ENCODE measurements at regions not wholly inside any gene's neighbourhood (a gene's known extent, or its start where the extent isn't known, plus 50 kb on each side); places are given as distances from the start of the nearest gene placed in this dataset.

DNA sequence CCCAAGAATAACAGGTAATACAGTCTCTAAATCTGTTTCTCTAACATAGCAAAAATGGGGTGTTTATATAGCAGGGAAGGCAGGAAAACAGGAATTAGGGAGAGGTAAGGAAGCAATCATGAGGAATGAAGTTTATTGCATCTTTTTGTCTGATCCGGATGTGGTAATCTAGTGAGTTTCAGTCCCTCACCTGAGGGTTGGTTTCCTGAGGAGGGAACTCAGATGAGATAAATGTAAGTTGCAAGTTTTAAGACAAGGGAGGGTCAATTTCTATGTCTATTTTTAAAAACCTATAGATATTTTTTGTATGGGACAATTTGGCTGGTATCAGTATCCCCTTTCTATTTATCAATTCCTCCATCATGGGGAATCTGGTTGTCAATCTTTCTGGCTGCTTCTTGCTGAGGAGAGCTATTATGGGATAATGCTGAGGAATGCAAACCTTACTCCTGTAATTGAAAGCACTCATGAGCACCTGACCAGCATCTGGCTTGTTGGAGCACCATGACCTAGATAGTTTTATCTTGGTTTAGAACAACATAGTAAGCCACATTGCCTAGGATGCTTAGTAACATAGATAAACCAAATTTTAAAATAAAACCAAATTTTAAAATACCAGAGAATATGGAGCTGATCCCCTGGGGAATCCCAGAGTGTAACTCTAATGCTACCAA lies 130.1 kb downstream of the ADAM29 start:
- intact Hi-C loops (cut with DNase I): no loop called here
- ATAC-seq (no peak), DNase-seq (no peak)
- H3K27ac ChIP-seq: no peak overlapping the region
- H3K36me3 ChIP-seq: no peaks in the 10 kb centered on the region
- peaks cover 0 to 7% (median 0%) of the 10 kb centered on the region in 12 donors for H3K9me3 ChIP-seq
- no peaks in the 10 kb centered on the region for H3K27me3 ChIP-seq
- H3K4me1 ChIP-seq: no peaks in the 10 kb centered on the region
- WGBS, 4 donors: 88 to 94% (median 91%) methylated on average over 1 of the region's 1 CpG
- H3K4me3 ChIP-seq: no peak overlapping the region
- TF ChIP-seq, protein P1, sequence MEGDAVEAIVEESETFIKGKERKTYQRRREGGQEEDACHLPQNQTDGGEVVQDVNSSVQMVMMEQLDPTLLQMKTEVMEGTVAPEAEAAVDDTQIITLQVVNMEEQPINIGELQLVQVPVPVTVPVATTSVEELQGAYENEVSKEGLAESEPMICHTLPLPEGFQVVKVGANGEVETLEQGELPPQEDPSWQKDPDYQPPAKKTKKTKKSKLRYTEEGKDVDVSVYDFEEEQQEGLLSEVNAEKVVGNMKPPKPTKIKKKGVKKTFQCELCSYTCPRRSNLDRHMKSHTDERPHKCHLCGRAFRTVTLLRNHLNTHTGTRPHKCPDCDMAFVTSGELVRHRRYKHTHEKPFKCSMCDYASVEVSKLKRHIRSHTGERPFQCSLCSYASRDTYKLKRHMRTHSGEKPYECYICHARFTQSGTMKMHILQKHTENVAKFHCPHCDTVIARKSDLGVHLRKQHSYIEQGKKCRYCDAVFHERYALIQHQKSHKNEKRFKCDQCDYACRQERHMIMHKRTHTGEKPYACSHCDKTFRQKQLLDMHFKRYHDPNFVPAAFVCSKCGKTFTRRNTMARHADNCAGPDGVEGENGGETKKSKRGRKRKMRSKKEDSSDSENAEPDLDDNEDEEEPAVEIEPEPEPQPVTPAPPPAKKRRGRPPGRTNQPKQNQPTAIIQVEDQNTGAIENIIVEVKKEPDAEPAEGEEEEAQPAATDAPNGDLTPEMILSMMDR (IDR thresholded peaks at IDR 0.05): no peak
- TF ChIP-seq POLR2A (IDR thresholded peaks at IDR 0.05): no peak

DNA sequence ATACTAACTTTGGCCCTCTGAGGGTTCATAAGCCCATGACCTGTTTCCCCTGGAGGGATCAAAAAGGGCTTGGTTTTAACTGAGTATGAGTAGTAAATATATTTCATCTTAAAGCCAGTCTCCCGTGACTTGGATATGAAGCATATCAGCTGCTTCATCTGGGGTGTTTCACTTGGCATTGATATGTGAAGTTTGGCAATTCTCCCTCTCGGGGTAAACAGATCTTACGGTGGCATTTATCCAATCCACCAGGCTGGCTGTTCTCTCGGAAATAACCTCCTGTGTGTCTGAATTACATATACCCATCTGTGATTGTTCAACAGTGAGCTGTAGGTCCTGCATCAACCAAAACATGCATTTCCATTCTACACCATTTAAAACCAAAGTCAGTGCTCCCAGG lies 130.7 kb downstream of the ADAM29 start:
- H3K27ac ChIP-seq: no peak overlapping the region
- DNase-seq (no peak), ATAC-seq (no peak)
- TF ChIP-seq, protein P1 (IDR thresholded peaks at IDR 0.05): no peak
- no peak for TF ChIP-seq POLR2A (IDR thresholded peaks at IDR 0.05)
- H3K4me3 ChIP-seq: no peak overlapping the region
- peaks cover 0 to 7% (median 0%) of the 10 kb centered on the region in 12 donors for H3K9me3 ChIP-seq
- H3K4me1 ChIP-seq: no peaks in the 10 kb centered on the region
- intact Hi-C loops (cut with DNase I): no loop called here
- no peaks in the 10 kb centered on the region for H3K36me3 ChIP-seq
- no peaks in the 10 kb centered on the region for H3K27me3 ChIP-seq
- 73 to 82% (median 78%) methylated on average over 4 of the region's 4 CpGs for WGBS, 4 donors

DNA sequence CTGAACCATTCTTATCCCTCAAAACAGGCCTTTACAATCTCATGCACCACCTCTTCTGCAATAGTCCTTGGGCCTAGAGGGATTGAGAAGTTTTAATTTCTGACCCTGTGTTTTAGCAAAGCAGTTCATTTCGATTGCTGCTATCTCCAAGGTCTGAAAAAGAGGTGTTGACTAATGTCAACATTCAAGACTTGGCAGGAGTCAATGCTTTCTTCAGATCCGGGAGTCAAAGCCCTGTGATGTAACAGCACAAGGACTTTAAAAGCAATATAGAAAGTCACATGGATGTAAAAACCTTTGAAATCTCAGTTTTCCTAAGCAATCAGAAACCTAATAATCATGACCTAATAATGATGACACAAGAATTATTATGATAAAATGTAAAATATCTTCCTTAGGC lies 133.8 kb downstream of the ADAM29 start:
- H3K9me3 ChIP-seq: peaks cover 0 to 18% (median 0%) of the 10 kb centered on the region in 12 donors
- DNase-seq (no peak), ATAC-seq (no peak)
- no peaks in the 10 kb centered on the region for H3K27me3 ChIP-seq
- no peaks in the 10 kb centered on the region for H3K4me1 ChIP-seq
- TF ChIP-seq, protein P1 (IDR thresholded peaks at IDR 0.05): no peak
- TF ChIP-seq POLR2A (IDR thresholded peaks at IDR 0.05): no peak
- H3K27ac ChIP-seq: no peak overlapping the region
- WGBS, 4 donors: 32 to 43% (median 40%) methylated on average over 2 of the region's 2 CpGs
- intact Hi-C loops (cut with DNase I): no loop called here
- H3K4me3 ChIP-seq: no peak overlapping the region
- no peaks in the 10 kb centered on the region for H3K36me3 ChIP-seq

GRCh38 chr4:175054980-175055379 lies 136.8 kb downstream of the ADAM29 start:
- TF ChIP-seq, protein P1 (IDR thresholded peaks at IDR 0.05): no peak
- no peak for TF ChIP-seq POLR2A (IDR thresholded peaks at IDR 0.05)
- DNase-seq (peak in 1 of 5 donors; percentile 7), ATAC-seq (no peak)
- no peaks in the 10 kb centered on the region for H3K36me3 ChIP-seq
- WGBS, 4 donors: 46 to 69% (median 53%) methylated on average over 3 of the region's 3 CpGs
- H3K4me1 ChIP-seq: no peaks in the 10 kb centered on the region
- H3K27me3 ChIP-seq: no peaks in the 10 kb centered on the region
- H3K4me3 ChIP-seq: no peak overlapping the region
- H3K27ac ChIP-seq: no peak overlapping the region
- intact Hi-C loops (cut with DNase I): no loop called here
- peaks cover 0 to 18% (median 0%) of the 10 kb centered on the region in 12 donors for H3K9me3 ChIP-seq
